HCT116 (cell line): ENCODE measurements at regions not wholly inside any gene's neighbourhood (a gene's known extent, or its start where the extent isn't known, plus 50 kb on each side); places are given as distances from the start of the nearest gene placed in this dataset.

ENCODE experiments used
- ATAC-seq: fragments of 200-7000 bp; cut with Tn5 transposase; 2 replicates; pipeline ENCODE4 v1.9.1; 2020; ENCODE audit warnings: mild to moderate bottlenecking, moderate library complexity
- BruUV-seq: library from RNA; stranded (reverse); fragments of 400-500 nt; replicated peaks from 2 replicates; lab custom pipeline; 2021; lab: Mats Ljungman, UMichigan
- CTCF ChIA-PET: fragments of 300-600 bp; sonication (Branson Sonifier 250); formaldehyde crosslinking; loops from one replicate; lab custom pipeline; 2021; ENCODE audit warnings: antibody characterized with exemption; lab: Charles Lee
- POLR2A ChIA-PET: fragments of 300-600, 350-600 bp; sonication (Branson Sonifier 250); formaldehyde crosslinking; loops from one replicate; lab custom pipeline; 2021; ENCODE audit warnings: antibody characterized with exemption; lab: Charles Lee
- RAD21 ChIA-PET, 2 experiments: fragments of 300-600 bp; sonication (Branson Sonifier 250); formaldehyde crosslinking; loops; one replicate each; lab custom pipeline; 2023; ENCODE audit warnings: low total read pairs in 2 of 2; ENCODE audit not compliant: uncharacterized antibody in 2 of 2, unreplicated experiment in 2 of 2, low non-redundant PET in 1 of 2; lab: Charles Lee
- DNase-seq: peaks from one replicate; pipeline ENCODE4 v3.0.0-alpha.2; 2010; ENCODE audit warnings: low read depth, low spot score
- H2AFZ ChIP-seq: fragments of 200-600 bp; shearing (Covaris generic), sonication (generic); 2 replicates; pipeline ENCODE4 v1.6.1; 2017; ENCODE audit warnings: low read depth, mixed run types, mixed read lengths, antibody characterized with exemption, low read length; ENCODE audit not compliant: poor library complexity, severe bottlenecking
- H3K27ac ChIP-seq: 2 replicates; pipeline ENCODE4 v1.5.1; 2012; ENCODE audit warnings: low read depth, low read length
- H3K27me3 ChIP-seq: fragments of 200-600 bp; sonication (generic); 2 replicates; pipeline ENCODE4 v1.6.1; 2016; ENCODE audit warnings: mixed run types, low read length, mixed read lengths; ENCODE audit not compliant: insufficient read depth
- H3K36me3 ChIP-seq, 2 experiments: fragments of 200-500 bp in 1 of 2; fragments of 200-600 bp in 1 of 2; sonication (Bioruptor generic) in 1 of 2; sonication (generic) in 1 of 2; 2 replicates each; pipeline versions ENCODE4 v1.5.1 to v1.6.1; 2014 to 2016; ENCODE audit warnings: low read length in 2 of 2, inconsistent platforms in 1 of 2, mixed read lengths in 1 of 2, mixed run types in 1 of 2; ENCODE audit not compliant: insufficient read depth in 2 of 2, control insufficient read depth in 1 of 2
- H3K4me1 ChIP-seq, 2 experiments: fragments of 200-600 bp in 1 of 2; sonication (generic) in 1 of 2; 2 replicates each; pipeline versions ENCODE4 v1.5.1 to v1.6.1; 2012 to 2017; ENCODE audit warnings: low read length in 2 of 2, inconsistent platforms in 1 of 2, mild to moderate bottlenecking in 1 of 2, mixed read lengths in 1 of 2, mixed run types in 1 of 2, moderate library complexity in 1 of 2; ENCODE audit not compliant: insufficient read depth in 2 of 2, control insufficient read depth in 1 of 2
- H3K4me2 ChIP-seq: fragments of 200-600 bp; sonication (generic); 2 replicates; pipeline ENCODE4 v1.6.1; 2017; ENCODE audit warnings: mixed run types, low read length, mixed read lengths
- H3K4me3 ChIP-seq, 2 experiments: fragments of 200-600 bp in 1 of 2; sonication (generic) in 1 of 2; replicated peaks in 1 of 2; 2 replicates each; pipeline ENCODE4 v1.5.1; 2011 to 2016; ENCODE audit warnings: low read length in 2 of 2, control low read depth in 1 of 2, low read depth in 1 of 2, mild to moderate bottlenecking in 1 of 2, mixed read lengths in 1 of 2, mixed run types in 1 of 2
- H3K79me2 ChIP-seq: fragments of 200-600 bp; sonication (generic); 2 replicates; pipeline ENCODE4 v1.6.1; 2017; ENCODE audit warnings: mild to moderate bottlenecking, mixed run types, low read length, moderate library complexity, mixed read lengths; ENCODE audit not compliant: insufficient read depth
- H3K9ac ChIP-seq: fragments of 200-600 bp; sonication (generic); 2 replicates; pipeline ENCODE4 v1.6.1; 2016; ENCODE audit warnings: low read length, mixed read lengths
- H3K9me2 ChIP-seq: fragments of 200-600 bp; sonication (generic), shearing (Covaris generic); 2 replicates; pipeline ENCODE4 v1.6.1; 2017; ENCODE audit warnings: mixed run types, mild to moderate bottlenecking, moderate library complexity; ENCODE audit not compliant: insufficient read depth
- H3K9me3 ChIP-seq, 2 experiments: fragments of 200-500 bp in 1 of 2; fragments of 200-600 bp in 1 of 2; sonication (Bioruptor generic) in 1 of 2; sonication (generic) in 1 of 2; 2 replicates each; pipeline ENCODE4 v1.6.1; 2014 to 2017; ENCODE audit warnings: low read length in 2 of 2, mixed read lengths in 2 of 2, inconsistent platforms in 1 of 2, low read depth in 1 of 2, mild to moderate bottlenecking in 1 of 2, mixed run types in 1 of 2, moderate library complexity in 1 of 2; ENCODE audit not compliant: control insufficient read depth in 1 of 2, insufficient read depth in 1 of 2
- H4K20me1 ChIP-seq: fragments of 200-600 bp; sonication (generic), shearing (Covaris generic); 2 replicates; pipeline ENCODE4 v1.6.1; 2017; ENCODE audit warnings: mixed run types, mild to moderate bottlenecking, moderate library complexity; ENCODE audit not compliant: insufficient read depth
- CTCF ChIP-seq, 3 experiments: fragments of 200-600 bp in 1 of 3; sonication (generic) in 1 of 3; IDR thresholded peaks in 2 of 3; conservative IDR thresholded peaks in 1 of 3; 2 replicates each; pipeline ENCODE4 v1.5.1; 2012 to 2017; ENCODE audit warnings: low read depth in 2 of 3, low read length in 2 of 3, antibody characterized with exemption in 1 of 3, borderline replicate concordance in 1 of 3, control low read depth in 1 of 3, mild to moderate bottlenecking in 1 of 3, mixed read lengths in 1 of 3, mixed run types in 1 of 3, moderate library complexity in 1 of 3; ENCODE audit not compliant: insufficient read depth in 1 of 3
- EZH2phosphoT487 ChIP-seq: fragments of 200-600 bp; IDR thresholded peaks from 2 replicates; pipeline ENCODE4 v1.6.1; 2018; ENCODE audit warnings: antibody characterized with exemption, borderline replicate concordance
- FOSL1 ChIP-seq: IDR thresholded peaks from 2 replicates; pipeline ENCODE4 v1.6.1; 2012; ENCODE audit warnings: low read depth
- POLR2A ChIP-seq: IDR thresholded peaks from 2 replicates; pipeline ENCODE4 v1.7.0; 2011; ENCODE audit warnings: borderline replicate concordance; ENCODE audit not compliant: insufficient read depth, insufficient read length; ENCODE audit errors: extremely low read depth
- POLR2AphosphoS5 ChIP-seq: IDR thresholded peaks from 2 replicates; pipeline ENCODE4 v1.6.1; 2011; ENCODE audit warnings: mild to moderate bottlenecking, low read depth, low read length, moderate library complexity
- SRF ChIP-seq: IDR thresholded peaks from 2 replicates; pipeline ENCODE4 v1.6.1; 2012; ENCODE audit warnings: low read depth
- YY1 ChIP-seq: IDR thresholded peaks from 2 replicates; pipeline ENCODE4 v1.6.1; 2011; ENCODE audit warnings: low read length, low read depth, moderate library complexity, mild to moderate bottlenecking; ENCODE audit not compliant: insufficient replicate concordance; ENCODE audit errors: extremely low read depth
- intact Hi-C: fragments of 100-400 bp; cut with micrococcal nuclease; formaldehyde crosslinking; loops from 2 replicates; pipeline ENCODE4 v1.10.0; 2022

GRCh38 chr2:128805237-128805636 is 486.6 kb upstream of the HS6ST1 start (continued):
- TF ChIP-seq EZH2phosphoT487 (no peak), FOSL1 (no peak), YY1 (no peak), SRF (no peak), CTCF (IDR thresholded peaks at IDR 0.05 in 2 of 3, conservative IDR thresholded peaks at IDR 0.05 in 1 of 3; ENCODE audit: borderline replicate concordance in 1 of 3, insufficient read depth in 1 of 3, low read depth in 2 of 3, low read length in 2 of 3) (no peak)

DNA sequence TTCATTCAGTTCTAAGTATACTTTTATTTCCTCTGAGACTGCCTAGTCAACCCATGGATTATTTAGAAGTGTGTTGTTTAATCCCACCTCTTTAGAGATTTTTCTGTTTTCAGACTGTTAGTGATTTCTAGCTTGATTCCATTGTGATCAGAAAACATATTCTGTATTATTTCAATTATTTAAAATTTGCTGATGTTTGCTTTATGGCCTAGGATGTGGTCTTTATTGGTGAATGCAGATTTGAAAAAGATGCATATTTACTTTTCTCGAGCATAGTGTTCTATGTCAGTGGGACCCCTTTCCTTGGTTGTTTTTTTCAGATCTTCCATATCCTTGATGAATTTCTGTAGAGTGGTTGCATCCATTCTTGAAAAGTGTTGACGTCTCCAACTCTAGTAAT is 487.2 kb upstream of the HS6ST1 start:
- Histone ChIP-seq H3K9ac (no peak overlapping the region), H3K79me2 (no peaks in the 10 kb centered on the region), H3K27me3 (0 out of 2 replicates have a peak, but pooled peaks cover 14% of the 10 kb centered on the region), H3K27ac (no peak overlapping the region), H3K9me2 (no peaks in the 10 kb centered on the region), H3K9me3 (no peaks in the 10 kb centered on the region), H3K4me3 (no peak overlapping the region), H3K4me2 (no peak overlapping the region), H4K20me1 (no peaks in the 10 kb centered on the region), H3K4me1 (peaks cover 4 to 18% of the 10 kb centered on the region in 2 experiments; a peak in 3 of 4 replicates), H2AFZ (no peak overlapping the region), H3K36me3 (no peaks in the 10 kb centered on the region)
- no peak for ATAC-seq
- RAD21 ChIA-PET: no interaction called here
- DNase-seq: no peak
- CTCF ChIA-PET: no interaction called here
- POLR2A ChIA-PET: no interaction called here
- no TSS peak for BruUV-seq
- no peak for TF ChIP-seq POLR2AphosphoS5
- no peak for TF ChIP-seq SRF
- intact Hi-C loops: no loop called here

- Histone ChIP-seq H4K20me1 (no peaks in the 10 kb centered on the region), H3K4me1 (peaks cover 4 to 18% of the 10 kb centered on the region in 2 experiments; a peak in 3 of 4 replicates), H3K36me3 (no peaks in the 10 kb centered on the region), H2AFZ (no peak overlapping the region), H3K9me2 (no peaks in the 10 kb centered on the region), H3K27ac (no peak overlapping the region), H3K4me3 (no peak overlapping the region), H3K79me2 (no peaks in the 10 kb centered on the region), H3K9ac (no peak overlapping the region), H3K4me2 (no peak overlapping the region), H3K9me3 (no peaks in the 10 kb centered on the region), H3K27me3 (0 out of 2 replicates have a peak, but pooled peaks cover 8% of the 10 kb centered on the region)
- BruUV-seq: no TSS peak
- POLR2A ChIA-PET: no interaction called here
- DNase-seq (no peak), ATAC-seq (no peak)
- intact Hi-C loops: no loop called here
- RAD21 ChIA-PET: no interaction called here
- no peak for TF ChIP-seq SRF
- no peak for TF ChIP-seq POLR2A
- TF ChIP-seq YY1: no peak
- CTCF ChIA-PET: no interaction called here
Measured at GRCh38 chr2:128807317-128807716, 488.6 kb upstream of the HS6ST1 start.
